ENCODE measurements at regions not wholly inside any gene's neighbourhood (a gene's known extent, or its start where the extent isn't known, plus 50 kb on each side); places are given as distances from the start of the nearest gene placed in this dataset.

GRCh38 chr6:170159022-170159965, 131.6 kb downstream of the DLL1 start:
- in situ Hi-C loops (cut with HindIII; ENCODE audit: low pct_unique_long_range_greater_than_20kb, low sequenced_read_pairs) = no loop called here
- no peak for DNase-seq (ENCODE audit: low read depth, low spot score)

GRCh38 chr6:170158296-170159021, 132.4 kb downstream of the DLL1 start:
- in situ Hi-C loops (cut with HindIII; ENCODE audit: low pct_unique_long_range_greater_than_20kb, low sequenced_read_pairs) = no loop called here
- DNase-seq (ENCODE audit: low read depth, low spot score) = no peak

- in situ Hi-C loops (cut with HindIII; ENCODE audit: low pct_unique_long_range_greater_than_20kb, low sequenced_read_pairs) = no loop called here
- DNase-seq (ENCODE audit: low read depth, low spot score) = no peak
Observed at GRCh38 chr6:170157567-170158218, 133.2 kb downstream of the DLL1 start.

DNA sequence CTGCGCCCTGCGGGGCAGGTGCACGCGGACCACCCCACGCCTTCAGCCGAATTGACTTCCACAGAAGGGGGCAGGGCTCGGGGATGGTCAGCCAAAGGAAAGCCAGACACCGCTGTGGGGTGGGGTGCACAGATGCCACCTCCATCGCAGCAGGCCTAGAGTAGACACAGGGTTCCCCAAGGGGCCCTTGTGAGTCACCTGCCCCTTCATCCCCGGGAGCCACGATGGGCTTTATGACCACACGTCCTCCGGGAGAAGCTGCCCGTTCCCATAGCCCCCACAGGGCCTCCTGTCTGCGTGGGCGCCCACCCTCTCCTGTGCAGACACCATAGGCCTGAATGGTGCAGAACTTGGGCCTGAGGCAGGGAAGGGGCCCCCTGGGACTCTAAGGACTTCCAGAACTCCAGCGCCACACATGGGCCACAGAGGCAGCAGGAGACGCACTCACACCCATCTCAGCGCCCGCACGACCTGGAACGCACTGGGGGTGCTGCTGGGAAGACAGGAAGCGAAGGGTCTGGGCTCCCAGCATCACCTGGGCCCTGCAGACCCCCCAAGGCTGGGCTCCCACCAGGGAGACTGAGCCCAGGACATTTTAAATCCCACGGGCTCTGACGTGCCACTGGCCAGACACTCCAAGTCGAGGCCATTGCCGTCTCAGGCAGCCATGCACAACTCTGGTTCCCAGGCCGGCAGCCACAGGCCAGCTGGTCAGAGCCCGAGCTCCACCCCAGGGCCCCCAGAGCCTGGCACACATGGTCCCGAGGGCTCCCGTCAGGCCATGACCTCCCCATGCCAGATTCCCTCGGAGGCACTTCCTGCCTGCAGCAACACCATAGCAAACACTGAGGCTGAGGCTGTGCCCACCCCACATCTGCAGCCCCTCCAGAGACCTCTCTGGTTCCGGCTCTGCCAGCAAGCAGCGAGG, 134.2 kb downstream of the DLL1 start:
- no peak for DNase-seq (ENCODE audit: low read depth, low spot score)
- in situ Hi-C loops (cut with HindIII; ENCODE audit: low pct_unique_long_range_greater_than_20kb, low sequenced_read_pairs) = no loop called here

DNA sequence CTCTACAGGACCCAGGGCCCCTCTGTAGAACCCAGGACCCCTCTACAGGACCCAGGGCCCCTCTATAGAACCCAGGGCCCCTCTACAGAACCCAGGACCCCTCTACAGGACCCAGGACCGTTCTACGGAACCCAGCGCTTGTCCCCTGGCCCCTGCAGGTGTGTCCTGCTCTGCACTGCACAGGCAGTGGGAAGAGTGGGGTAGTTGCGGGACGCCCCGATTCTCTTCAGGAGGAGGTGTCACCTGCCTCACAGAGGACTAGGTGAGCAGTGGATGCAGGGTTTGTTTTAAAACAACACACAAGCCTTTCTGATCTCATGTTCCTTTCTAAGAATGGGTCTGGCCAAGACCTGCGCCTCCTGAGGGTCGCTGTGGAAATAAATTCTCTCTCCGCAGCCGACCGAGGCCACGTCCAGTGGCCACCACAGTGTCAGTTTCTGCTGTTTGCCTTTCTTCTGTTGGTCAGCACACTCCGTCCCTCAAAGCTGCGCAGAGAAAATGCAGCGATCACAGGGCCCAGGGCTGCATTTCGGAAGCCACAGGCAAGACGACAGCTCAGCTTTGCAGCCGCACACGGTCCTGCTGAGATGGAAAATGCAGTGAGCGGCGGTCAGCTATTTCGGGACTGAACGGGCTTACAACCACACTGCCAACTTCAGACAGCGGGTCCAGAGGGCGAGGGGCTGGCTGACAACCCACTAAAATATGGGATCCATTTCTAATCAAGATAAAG, 135.2 kb downstream of the DLL1 start:
- in situ Hi-C loops (cut with HindIII; ENCODE audit: low pct_unique_long_range_greater_than_20kb, low sequenced_read_pairs) = no loop called here
- DNase-seq (ENCODE audit: low read depth, low spot score) = no peak

DNA sequence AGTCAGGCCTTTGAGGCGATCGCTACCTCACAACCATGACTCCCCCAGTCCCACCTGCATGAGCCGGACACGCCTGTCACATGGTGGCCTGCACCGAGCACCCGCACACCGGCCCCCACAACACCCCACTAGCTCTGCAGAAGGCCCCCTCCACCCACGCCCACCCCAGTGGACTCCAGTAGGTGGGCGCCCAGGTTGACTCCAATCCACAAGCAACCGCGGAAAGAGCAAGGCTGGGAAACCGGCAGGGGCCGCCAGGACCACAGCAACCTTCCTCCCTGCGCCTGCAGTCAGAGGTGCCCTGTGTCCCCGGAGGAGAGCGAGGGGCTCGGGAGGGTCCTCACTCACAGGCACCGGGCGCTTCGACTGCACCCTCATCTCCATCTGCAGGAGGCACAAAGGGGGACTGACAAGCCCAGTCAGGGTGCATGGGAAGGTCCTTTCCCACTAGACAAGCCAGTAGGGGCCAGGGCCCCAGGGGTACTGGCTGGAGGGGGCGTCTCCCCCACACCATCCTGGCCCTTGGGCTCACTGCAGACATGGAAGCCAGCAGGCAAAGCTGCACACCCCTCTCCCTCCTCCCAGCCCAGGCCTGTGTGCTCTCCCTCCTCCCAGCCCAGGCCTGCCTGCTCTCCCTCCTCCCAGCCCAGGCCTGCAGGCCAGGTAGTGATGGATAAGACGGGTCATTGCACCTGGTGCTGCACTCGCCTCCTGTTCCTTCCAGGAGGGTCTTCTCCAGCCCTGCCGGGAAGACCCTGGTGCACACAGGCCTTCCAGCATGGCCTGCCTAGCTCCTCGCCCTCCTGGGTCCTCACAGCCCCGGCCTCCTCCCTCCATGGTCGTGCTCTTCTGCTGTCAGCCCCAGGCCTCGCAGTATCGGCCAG, 137.2 kb downstream of the DLL1 start:
- in situ Hi-C loops (cut with HindIII; ENCODE audit: low pct_unique_long_range_greater_than_20kb, low sequenced_read_pairs) = no loop called here
- DNase-seq (ENCODE audit: low read depth, low spot score) = no peak

DNA sequence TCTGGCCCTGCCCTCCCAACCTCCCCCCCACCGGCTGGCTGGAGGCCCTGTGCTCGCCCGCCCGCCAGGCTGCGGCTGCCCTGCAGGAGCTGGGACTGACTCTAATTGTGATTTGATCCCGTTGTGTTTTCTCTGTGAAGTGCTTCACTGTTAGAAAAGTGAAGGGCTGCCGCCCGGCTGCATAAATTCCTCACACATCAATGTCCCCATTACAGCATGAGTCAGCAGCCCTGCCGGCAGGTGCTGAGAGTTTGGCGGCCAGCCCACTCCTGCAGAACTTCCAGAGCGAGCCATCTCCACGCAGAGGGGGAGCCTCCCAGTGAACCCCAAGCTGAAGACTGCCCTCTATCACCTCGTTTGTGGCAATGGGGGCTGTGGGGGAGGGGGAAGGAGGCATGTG, 137.9 kb downstream of the DLL1 start:
- in situ Hi-C loops (cut with HindIII; ENCODE audit: low pct_unique_long_range_greater_than_20kb, low sequenced_read_pairs) = no loop called here
- DNase-seq (ENCODE audit: low read depth, low spot score) = no peak

DNA sequence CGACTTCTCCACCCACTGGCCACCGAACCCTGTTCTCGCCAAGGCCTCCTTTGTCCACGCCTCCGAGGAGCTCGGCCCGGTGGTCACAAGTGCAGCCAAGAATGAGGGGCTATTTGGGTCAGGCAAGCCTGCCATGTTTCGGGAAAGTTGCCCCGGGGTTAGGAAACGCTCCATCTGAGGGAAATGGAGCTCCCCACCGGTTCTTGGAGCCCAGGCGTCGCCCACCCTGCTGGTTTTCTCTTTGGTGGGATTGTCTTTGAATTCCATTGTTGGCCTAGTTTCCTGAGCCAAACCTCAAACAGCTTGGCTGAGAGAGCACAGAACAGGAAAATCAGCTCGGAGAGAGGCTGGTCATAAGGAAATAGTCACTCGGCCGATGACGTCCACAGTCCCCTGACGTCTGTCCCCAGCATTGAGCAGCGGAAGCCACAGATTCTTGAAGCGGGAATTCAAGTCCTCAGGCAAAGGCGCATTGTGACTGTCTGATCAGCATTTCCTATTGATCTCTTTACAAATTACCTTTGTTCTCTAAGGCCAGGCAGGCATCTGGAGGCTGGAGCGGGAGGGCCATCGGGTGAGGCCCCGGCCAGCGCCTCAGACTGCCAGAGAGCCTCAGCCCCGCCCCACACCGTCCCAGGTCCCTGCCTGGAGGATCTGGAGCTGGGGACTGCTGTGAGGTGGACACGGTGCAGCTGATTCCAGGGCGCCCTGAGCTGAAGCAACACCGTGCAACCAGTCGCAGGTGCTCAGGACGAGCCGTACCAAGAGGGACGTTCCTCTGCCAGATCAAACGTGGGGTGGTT, 138.6 kb downstream of the DLL1 start:
- in situ Hi-C loops (cut with HindIII; ENCODE audit: low pct_unique_long_range_greater_than_20kb, low sequenced_read_pairs) = no loop called here
- DNase-seq (ENCODE audit: low read depth, low spot score) = peak; percentile 54

GRCh38 chr6:170151804-170152123, 139.1 kb downstream of the DLL1 start:
- DNase-seq (ENCODE audit: low read depth, low spot score) = no peak
- in situ Hi-C loops (cut with HindIII; ENCODE audit: low pct_unique_long_range_greater_than_20kb, low sequenced_read_pairs) = no loop called here

DNA sequence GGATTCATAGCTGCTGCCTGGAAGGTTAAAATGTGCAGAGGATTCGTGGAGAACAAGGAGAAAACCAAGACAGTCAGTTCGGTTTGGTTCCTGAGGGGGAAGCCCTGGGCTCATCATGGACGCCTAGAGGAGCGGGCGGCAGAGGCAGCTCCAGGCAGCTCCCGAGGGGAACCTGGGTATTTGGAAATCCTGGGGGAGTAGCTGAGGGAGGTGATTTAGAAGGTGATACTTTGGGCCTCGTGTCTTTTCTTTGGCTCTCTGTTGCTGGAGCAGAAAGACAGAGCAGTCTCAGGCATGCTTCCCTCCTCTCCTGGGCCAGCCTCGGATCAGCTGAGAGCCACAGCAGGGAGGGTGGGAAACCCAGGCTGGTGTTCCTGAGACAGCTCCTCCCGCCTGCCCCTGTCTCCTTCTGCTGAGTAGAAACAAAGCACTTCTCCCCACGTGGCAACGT, 139.5 kb downstream of the DLL1 start:
- in situ Hi-C loops (cut with HindIII; ENCODE audit: low pct_unique_long_range_greater_than_20kb, low sequenced_read_pairs) = no loop called here
- no peak for DNase-seq (ENCODE audit: low read depth, low spot score)

DNA sequence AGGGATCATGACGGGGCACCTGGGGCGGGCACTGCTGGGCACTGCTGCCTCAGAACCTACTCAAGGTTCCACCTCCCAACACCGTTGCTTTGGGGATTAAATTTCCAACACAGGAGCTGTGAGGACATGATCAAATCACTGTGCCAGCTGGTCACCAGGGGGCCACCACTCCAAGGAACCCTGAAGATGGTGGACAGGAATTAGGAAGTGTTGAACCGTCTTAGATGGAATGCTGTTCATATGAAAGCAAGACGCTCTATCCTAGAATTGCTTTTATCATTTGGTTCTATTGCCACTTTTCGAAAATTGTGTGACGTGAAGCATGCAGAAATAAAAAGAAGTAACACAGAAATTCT, 140.3 kb downstream of the DLL1 start:
- in situ Hi-C loops (cut with HindIII; ENCODE audit: low pct_unique_long_range_greater_than_20kb, low sequenced_read_pairs) = no loop called here

GRCh38 chr6:170149681-170150589, 140.9 kb downstream of the DLL1 start:
- in situ Hi-C loops (cut with HindIII; ENCODE audit: low pct_unique_long_range_greater_than_20kb, low sequenced_read_pairs) = no loop called here
- DNase-seq (ENCODE audit: low read depth, low spot score) = no peak

More for the DNA sequence above, 140.3 kb downstream of the DLL1 start:
- DNase-seq (ENCODE audit: low read depth, low spot score) = no peak

DNA sequence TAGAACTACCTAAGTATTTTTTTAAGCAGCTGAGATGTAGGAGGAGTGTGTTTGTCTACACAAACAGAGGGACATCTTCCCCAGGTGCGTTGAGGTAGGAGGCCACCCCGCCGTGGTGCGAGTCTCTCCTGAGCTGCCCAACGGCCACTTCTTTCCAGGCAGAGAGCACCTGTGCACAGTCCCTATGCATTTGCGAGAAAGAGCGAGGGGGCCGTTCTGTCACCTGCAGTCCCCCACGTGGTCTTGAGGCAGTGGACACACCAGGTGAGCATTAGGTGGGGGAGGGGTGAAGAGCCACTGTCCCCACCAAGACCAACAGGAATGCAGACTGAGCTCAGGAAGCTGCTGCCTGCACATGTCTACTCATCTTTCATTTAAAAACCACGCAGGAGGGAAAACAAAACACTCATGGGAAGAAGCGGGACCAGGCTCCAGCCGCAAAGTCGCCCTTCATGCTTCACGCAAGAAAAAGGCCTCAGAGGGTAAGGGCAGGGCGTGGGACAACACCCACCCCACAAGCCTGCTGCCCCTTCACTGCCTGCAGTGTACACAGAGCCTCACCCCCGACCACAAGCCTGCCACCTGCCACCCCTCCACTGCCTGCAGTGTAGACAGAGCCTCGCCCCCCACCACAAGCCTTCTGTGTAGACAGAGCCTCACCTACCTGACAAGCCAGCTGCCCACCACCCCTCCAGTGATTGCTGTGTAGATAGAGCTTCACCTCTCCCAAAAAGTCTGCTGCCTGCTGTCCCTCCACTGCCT, 142.0 kb downstream of the DLL1 start:
- no peak for DNase-seq (ENCODE audit: low read depth, low spot score)
- in situ Hi-C loops (cut with HindIII; ENCODE audit: low pct_unique_long_range_greater_than_20kb, low sequenced_read_pairs) = no loop called here

Measured in SK-MEL-5 (cell line).